ENCODE measurements at regions not wholly inside any gene's neighbourhood (a gene's known extent, or its start where the extent isn't known, plus 50 kb on each side); places are given as distances from the start of the nearest gene placed in this dataset.

DNA sequence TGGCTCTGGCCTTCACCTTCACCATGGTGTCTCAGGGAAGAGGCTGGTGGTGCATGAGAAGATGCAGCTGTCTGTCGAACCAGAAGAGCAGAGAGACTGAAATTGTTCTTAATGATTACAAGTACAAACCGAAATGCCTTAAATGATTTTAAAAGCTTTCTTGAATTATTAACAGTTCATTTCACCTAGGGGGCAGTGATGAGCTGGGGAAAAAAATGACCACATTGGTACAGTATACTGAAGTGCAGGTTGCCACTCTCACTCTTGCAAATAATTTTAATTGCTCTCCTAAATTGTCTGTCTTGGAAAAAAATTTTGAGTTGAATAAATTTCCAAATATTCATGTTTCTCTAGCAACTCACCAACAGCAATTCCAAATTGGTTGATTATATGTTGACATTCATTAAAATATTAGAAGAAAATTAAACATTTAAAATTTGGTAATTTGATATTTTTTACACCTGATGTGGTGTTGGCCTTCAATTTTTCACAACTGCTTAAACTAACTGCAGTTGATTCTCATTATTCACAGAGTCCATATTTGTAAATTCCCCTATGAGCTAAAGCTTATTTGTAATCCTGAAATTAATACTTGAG is 692.6 kb downstream of the ZWINT start:
- DNase-seq (ENCODE audit: low read depth), result no peak
- TF ChIP-seq, protein P1, sequence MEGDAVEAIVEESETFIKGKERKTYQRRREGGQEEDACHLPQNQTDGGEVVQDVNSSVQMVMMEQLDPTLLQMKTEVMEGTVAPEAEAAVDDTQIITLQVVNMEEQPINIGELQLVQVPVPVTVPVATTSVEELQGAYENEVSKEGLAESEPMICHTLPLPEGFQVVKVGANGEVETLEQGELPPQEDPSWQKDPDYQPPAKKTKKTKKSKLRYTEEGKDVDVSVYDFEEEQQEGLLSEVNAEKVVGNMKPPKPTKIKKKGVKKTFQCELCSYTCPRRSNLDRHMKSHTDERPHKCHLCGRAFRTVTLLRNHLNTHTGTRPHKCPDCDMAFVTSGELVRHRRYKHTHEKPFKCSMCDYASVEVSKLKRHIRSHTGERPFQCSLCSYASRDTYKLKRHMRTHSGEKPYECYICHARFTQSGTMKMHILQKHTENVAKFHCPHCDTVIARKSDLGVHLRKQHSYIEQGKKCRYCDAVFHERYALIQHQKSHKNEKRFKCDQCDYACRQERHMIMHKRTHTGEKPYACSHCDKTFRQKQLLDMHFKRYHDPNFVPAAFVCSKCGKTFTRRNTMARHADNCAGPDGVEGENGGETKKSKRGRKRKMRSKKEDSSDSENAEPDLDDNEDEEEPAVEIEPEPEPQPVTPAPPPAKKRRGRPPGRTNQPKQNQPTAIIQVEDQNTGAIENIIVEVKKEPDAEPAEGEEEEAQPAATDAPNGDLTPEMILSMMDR (IDR thresholded peaks at IDR 0.05; ENCODE audit: insufficient read depth, low read depth, low read length), result no peak
- no peak overlapping the region for H3K4me3 ChIP-seq (ENCODE audit: low read depth, low read length)

DNA sequence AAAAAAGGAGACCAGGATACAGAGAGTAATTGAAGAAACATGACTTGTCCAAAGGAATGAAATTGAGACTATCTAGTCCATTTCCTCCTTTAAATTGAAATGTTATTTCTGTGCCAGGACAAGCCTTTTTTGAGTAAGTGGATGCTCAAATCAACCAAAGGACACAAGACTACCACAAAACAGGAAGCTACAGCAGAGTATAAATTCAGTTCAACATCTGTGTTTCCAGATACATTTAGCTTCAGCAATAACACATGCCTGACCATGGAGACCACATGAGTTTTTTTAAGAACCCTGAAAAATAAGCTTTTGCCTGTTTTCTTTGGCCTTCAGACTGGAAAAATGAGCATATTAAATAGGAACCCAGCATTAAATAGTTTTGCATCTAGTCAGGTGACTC is 707.5 kb downstream of the ZWINT start:
- no peak for DNase-seq (ENCODE audit: low read depth)
- H3K4me3 ChIP-seq (ENCODE audit: low read depth, low read length), result no peak overlapping the region
- TF ChIP-seq, protein P1 (IDR thresholded peaks at IDR 0.05; ENCODE audit: insufficient read depth, low read depth, low read length), result no peak

DNA sequence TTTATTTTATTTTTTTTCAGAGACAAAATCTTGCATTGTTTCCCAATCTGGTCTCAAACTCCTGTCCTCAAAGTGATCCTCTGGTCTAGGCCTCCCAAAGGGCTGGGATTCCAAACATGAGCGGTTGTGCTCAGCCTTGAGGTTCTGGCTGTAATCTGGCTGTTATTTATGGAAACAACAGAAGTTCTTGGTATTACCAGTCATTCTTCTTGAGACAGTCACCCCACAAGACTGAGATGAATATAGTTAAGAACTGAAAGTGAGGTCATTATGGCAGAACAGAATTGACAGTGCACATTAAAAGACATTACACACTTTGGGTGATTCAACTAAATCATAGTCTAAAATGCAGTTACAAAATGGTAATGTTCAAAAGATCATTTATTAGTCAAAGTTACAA is 719.5 kb downstream of the ZWINT start:
- no peak for DNase-seq (ENCODE audit: low read depth)
- TF ChIP-seq, protein P1 (IDR thresholded peaks at IDR 0.05; ENCODE audit: insufficient read depth, low read depth, low read length), result no peak
- no peak overlapping the region for H3K4me3 ChIP-seq (ENCODE audit: low read depth, low read length)

DNA sequence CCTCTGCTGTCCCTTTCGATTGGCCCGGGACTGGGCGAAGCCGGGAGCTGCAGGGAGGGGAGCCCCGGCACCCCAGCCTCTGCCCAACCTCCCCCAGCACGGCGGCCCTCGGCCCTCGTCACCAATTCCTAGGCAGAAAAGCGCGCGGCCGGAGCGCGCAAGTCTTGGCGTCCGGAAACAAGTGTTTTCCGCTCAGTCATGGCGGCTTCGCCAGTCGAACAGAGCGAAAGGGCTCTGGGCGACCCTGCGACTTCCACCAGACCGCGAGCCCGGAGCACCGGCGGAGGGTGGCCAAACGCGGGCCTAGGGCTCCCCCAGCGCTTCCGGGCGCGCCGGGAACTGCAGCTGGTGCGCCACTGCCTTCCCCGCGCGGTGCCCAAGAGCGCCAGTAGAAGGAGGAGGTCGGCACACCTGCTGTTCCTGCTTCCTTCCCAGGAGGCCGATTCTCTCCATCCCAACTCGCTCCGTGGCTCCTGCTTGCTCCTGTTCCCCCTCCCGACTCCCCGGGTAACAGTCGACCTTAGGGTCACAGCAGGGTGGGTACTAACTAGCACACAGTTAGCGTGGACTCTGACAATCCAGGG is 729.9 kb downstream of the ZWINT start:
- TF ChIP-seq, protein P1 (IDR thresholded peaks at IDR 0.05; ENCODE audit: insufficient read depth, low read depth, low read length), result peak; percentile 42
- peak overlapping the region; percentile 12 for H3K4me3 ChIP-seq (ENCODE audit: low read depth, low read length)
- peak; percentile 5 for DNase-seq (ENCODE audit: low read depth)

DNA sequence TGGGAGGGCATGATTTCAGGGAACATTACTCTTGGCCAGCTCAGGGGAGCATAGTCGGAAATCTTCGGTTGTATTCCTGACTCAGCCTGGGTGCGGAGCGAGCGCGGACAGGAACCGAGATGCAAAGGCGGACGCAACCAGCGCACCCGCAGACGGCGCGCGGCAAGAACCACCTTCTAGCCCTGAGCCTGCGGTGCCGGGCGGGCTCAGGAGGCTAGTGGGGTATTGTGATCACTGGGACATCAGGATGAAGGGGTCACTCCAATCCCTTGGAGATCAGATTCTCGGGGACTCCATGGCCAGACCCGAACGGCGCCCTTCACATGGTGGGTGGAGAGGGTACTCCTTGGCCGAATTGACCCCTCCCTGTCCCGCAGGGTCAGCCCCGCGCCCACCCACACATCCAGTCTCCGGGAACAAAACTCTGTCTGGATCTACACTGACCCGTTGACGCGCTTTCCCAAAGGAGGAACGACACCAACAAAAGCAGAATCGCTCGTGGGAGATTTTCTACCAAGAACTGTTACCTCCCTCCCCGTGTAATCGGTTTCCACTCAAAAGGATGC is 730.5 kb downstream of the ZWINT start:
- peak overlapping the region; percentile 12 for H3K4me3 ChIP-seq (ENCODE audit: low read depth, low read length)
- no peak for DNase-seq (ENCODE audit: low read depth)
- TF ChIP-seq, protein P1 (IDR thresholded peaks at IDR 0.05; ENCODE audit: insufficient read depth, low read depth, low read length), result no peak

DNA sequence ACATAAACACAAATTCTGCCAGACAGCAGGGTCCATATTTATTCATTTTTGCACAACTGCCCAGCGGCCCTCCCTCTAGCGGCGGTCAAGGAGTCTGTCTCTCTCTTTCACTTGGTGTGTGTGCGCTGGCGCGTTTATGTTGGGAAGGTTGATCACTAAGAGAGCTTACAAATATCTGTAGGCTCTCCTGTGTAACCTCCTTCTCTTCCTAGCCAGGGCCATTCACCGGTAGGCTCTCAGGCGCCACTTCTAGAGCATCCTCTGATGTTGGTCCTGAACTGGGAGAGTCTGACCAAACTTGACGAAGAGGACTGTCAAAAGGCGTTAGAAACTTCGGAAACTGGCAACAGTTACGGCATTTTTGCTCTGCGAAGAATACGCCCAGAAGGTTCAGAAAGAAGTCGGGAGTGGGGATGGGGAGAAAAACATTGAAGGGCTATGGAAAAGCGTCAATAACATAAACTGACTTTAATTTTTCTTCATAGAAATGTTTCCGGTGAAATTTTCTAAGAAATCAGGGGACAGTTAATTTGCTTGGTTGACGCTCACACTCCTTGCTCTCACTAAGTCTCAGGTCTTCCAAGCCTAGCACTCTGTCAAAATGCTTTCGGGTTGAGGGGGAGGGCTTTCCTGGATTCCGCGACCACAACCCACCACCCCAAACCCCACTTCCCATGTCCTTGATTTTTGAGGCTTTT is 731.1 kb downstream of the ZWINT start:
- H3K4me3 ChIP-seq (ENCODE audit: low read depth, low read length), result no peak overlapping the region
- TF ChIP-seq, protein P1 (IDR thresholded peaks at IDR 0.05; ENCODE audit: insufficient read depth, low read depth, low read length), result peak; percentile 34
- peak; percentile 2 for DNase-seq (ENCODE audit: low read depth)
